Activated T-helper 1 cell treated with anti-CD3 and anti-CD28 coated beads, Interleukin-12 subunit alpha, Interleukin-12 subunit beta, Interleukin-2, Interleukin-4 antibody, amounts not matched to agents 30 ng/mL and 10 ng/mL and 1 ng/mL, durations not matched to agents 14 hours and 24 hours and 36 hours (primary cell): ENCODE measurements at regions not wholly inside any gene's neighbourhood (a gene's known extent, or its start where the extent isn't known, plus 50 kb on each side); places are given as distances from the start of the nearest gene placed in this dataset.
"Not testable (repeated sequence)": the region's sequence is repeated elsewhere in the genome, so short reads cannot be mapped to it uniquely, and the experiment has no call there.

Source experiments
- DNase-seq: peaks from one replicate; pipeline ENCODE4 v3.0.0; 2021; ENCODE audit warnings: low spot score
- H3K27ac Mint-ChIP-seq: one replicate; pipeline ENCODE4 v1.8.0; 2021; ENCODE audit warnings: mild to moderate bottlenecking, mixed read lengths
- H3K27me3 Mint-ChIP-seq: one replicate; pipeline ENCODE4 v1.8.0; 2022; ENCODE audit warnings: mild to moderate bottlenecking, moderate library complexity, mixed read lengths; ENCODE audit not compliant: insufficient read depth
- H3K36me3 Mint-ChIP-seq: one replicate; pipeline ENCODE4 v1.8.0; 2021; ENCODE audit warnings: low read depth, mixed read lengths
- H3K4me1 Mint-ChIP-seq: one replicate; pipeline ENCODE4 v1.8.0; 2021; ENCODE audit warnings: low read depth, mixed read lengths
- H3K4me3 Mint-ChIP-seq: one replicate; pipeline ENCODE4 v1.8.0; 2021; ENCODE audit warnings: mild to moderate bottlenecking, moderate library complexity, mixed read lengths
- H3K9me3 Mint-ChIP-seq: one replicate; pipeline ENCODE4 v1.8.0; 2021; ENCODE audit warnings: mixed read lengths
- intact Hi-C: fragments of 100-400 bp; cut with micrococcal nuclease; formaldehyde crosslinking; loops from one replicate; pipeline ENCODE4 v1.15.1; 2024

DNA sequence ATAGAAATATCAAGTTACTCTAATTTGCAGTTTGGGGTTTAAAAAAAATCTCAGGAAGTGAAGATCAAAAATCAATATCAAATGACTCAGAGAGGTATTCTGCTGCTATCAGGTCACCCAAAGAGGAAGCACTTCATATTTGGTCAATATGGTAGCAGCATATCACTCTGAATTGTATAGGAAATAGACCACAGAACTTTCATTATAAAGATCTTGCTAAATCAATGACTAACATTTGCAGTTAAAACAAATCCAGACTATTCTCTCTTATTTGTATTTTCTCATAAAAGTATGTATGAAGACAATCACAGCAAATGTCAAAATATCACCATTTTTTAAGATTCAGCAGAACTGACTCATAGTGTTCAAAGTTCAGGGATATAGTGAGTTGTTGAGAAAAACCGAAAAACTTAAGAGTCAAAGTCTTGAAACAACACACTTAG is 105.8 kb upstream of the PCSK1 start:
- Mint-ChIP-seq H3K27ac (no peak overlapping the region), H3K4me1 (peaks cover 26% of the 10 kb centered on the region), H3K4me3 (no peak overlapping the region), H3K36me3 (peaks cover 1% of the 10 kb centered on the region), H3K27me3 (peaks cover 6% of the 10 kb centered on the region), H3K9me3 (peaks cover 7% of the 10 kb centered on the region)
- intact Hi-C loops, result loop anchor here (5.0 to 10.0 kb wide), 7 partner anchors 336 to 822 kb away; partner anchors contain the start of genes ELL2, ERAP2, LNPEP and RIOK2
- no peak for DNase-seq

DNA sequence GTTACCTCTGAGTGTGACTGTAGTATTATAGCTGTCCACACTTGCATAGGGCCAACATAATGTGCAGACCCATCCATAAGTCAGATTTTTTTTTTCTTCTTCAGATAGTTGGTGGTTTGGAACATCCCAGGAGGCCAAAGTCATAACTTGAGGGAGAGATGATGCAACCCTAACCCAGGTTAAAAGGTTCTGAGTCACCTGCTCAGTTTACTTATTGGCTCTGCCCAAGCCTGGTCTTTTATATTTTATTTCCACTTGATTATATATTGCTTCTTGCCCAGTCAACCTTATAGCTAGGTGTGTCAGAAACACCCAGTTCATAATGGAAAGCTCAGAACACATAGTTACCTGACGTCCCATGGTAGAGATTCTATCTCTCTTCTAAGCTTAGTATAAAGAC is 113.1 kb upstream of the PCSK1 start:
- intact Hi-C loops, result no loop called here
- Mint-ChIP-seq H3K4me1 (no peaks in the 10 kb centered on the region), H3K36me3 (no peaks in the 10 kb centered on the region), H3K27ac (no peak overlapping the region), H3K9me3 (peaks cover 4% of the 10 kb centered on the region), H3K4me3 (no peak overlapping the region), H3K27me3 (peaks cover 20% of the 10 kb centered on the region)
- no peak for DNase-seq

DNA sequence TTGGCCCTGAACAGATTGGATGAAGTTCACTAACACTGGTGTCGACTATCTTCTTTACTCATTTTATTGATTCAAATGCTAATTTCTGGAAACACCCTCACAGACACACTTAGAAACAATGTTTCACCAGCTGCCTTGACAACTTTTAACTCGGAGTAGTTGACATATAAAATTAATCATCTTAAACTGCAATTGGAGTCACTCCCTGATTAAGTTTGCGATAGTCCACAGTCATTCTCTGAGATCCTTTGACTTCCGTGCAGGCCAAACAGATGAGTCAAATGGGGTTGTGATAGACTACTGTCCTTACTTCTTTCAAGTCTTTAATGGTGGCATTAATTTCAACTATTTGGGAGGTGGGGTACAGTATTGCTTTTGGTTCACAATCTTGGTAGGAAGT is 114.4 kb upstream of the PCSK1 start:
- H3K27me3 Mint-ChIP-seq, result peaks cover 19% of the 10 kb centered on the region
- H3K4me1 Mint-ChIP-seq, result no peaks in the 10 kb centered on the region

GRCh38 chr5:96548905-96549304 is 113.3 kb upstream of the CAST start:
- no peak overlapping the region for H3K27ac Mint-ChIP-seq
- H3K36me3 Mint-ChIP-seq, result no peaks in the 10 kb centered on the region
- intact Hi-C loops, result no loop called here
- H3K27me3 Mint-ChIP-seq, result peaks cover 22% of the 10 kb centered on the region
- H3K4me1 Mint-ChIP-seq, result no peaks in the 10 kb centered on the region
- DNase-seq, result no peak
- no peak overlapping the region for H3K4me3 Mint-ChIP-seq
- H3K9me3 Mint-ChIP-seq, result peaks cover under 1% of the 10 kb centered on the region

More for the DNA sequence above, 114.4 kb upstream of the PCSK1 start:
- intact Hi-C loops, result no loop called here
- no peak overlapping the region for H3K27ac Mint-ChIP-seq
- H3K36me3 Mint-ChIP-seq, result no peaks in the 10 kb centered on the region
- peaks cover 4% of the 10 kb centered on the region for H3K9me3 Mint-ChIP-seq
- H3K4me3 Mint-ChIP-seq, result no peak overlapping the region
- DNase-seq, result no peak

- H3K27ac Mint-ChIP-seq, intact Hi-C loops, H3K36me3 Mint-ChIP-seq, H3K9me3 Mint-ChIP-seq, H3K4me1 Mint-ChIP-seq, H3K4me3 Mint-ChIP-seq, DNase-seq, H3K27me3 Mint-ChIP-seq: not testable (repeated sequence)
Measured at GRCh38 chr5:96560857-96561256, 101.3 kb upstream of the CAST start.

- H3K27me3 Mint-ChIP-seq, result no peaks in the 10 kb centered on the region
- no peaks in the 10 kb centered on the region for H3K9me3 Mint-ChIP-seq
- H3K4me1 Mint-ChIP-seq, result peaks cover 17% of the 10 kb centered on the region
- no peak for DNase-seq
- no peak overlapping the region for H3K4me3 Mint-ChIP-seq
- no peak overlapping the region for H3K27ac Mint-ChIP-seq
- H3K36me3 Mint-ChIP-seq, result no peaks in the 10 kb centered on the region
- intact Hi-C loops, result no loop called here
Measured at GRCh38 chr5:96562614-96563013, 99.6 kb upstream of the CAST start.

DNA sequence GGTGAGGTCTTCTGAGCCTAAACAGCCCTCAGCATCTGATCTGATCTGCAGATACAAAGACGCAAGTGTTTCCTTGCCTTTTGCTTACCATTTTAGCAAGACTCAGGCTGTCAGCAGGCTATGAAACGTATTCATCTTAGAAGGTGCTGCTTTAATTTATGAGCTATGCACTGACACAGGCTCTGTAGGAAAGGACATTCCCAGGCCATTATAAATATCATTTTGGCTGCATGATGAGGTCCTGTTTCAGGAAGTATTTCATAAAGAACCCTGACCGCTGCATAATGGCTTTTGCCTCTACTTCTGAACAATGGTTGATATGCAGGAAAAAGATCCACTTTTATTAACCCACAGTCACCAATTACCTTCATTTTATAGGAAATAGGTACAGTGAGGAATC is 98.4 kb upstream of the CAST start:
- no peaks in the 10 kb centered on the region for H3K27me3 Mint-ChIP-seq
- intact Hi-C loops, result no loop called here
- no peak overlapping the region for H3K4me3 Mint-ChIP-seq
- H3K9me3 Mint-ChIP-seq, result no peaks in the 10 kb centered on the region
- no peak for DNase-seq
- no peak overlapping the region for H3K27ac Mint-ChIP-seq
- H3K36me3 Mint-ChIP-seq, result no peaks in the 10 kb centered on the region
- peaks cover 18% of the 10 kb centered on the region for H3K4me1 Mint-ChIP-seq

- Mint-ChIP-seq H3K9me3 (no peaks in the 10 kb centered on the region), H3K36me3 (no peaks in the 10 kb centered on the region), H3K27ac (no peak overlapping the region), H3K4me3 (no peak overlapping the region), H3K27me3 (no peaks in the 10 kb centered on the region), H3K4me1 (peaks cover 18% of the 10 kb centered on the region)
- intact Hi-C loops, result loop anchor here (2.0 kb wide), 1 partner anchor 29 kb away; no protein-coding TSS in a partner anchor
- no peak for DNase-seq
Measured at GRCh38 chr5:96565582-96566265, 96.5 kb upstream of the CAST start.

DNA sequence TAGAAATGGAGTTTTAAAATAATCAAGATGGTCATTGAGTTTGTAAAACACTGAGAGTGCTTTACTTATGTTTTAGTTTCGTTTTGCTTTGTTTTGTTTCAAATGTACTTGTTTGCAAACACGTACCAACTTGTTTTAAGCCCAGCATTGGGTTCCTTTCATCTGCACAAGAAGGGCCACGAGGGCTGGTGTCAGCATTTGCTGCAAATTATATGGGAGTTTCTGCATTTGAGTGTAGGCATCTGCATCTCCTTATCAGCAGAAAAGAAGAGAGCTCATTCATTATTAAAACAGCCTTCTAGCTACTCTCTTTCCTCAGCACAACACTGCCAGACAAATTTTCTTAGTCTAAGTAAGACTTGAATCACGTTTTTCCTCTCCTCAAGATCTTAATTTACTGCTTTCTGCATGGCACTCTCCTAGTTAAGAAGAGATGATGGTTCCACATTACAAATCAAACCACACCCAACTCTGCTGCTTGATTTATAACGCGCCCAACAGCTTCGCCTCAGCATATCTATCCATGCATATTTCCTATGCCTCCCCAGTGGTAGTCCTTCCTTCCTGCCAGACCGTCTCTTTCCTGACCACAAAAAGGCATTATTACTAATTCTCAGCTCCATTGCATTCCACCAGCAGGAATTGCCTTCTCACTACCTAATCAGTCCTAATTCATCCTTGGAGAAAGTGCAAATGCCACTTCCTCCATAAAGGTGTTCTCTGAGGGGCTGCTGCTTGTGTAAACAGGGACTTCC is 95.2 kb upstream of the CAST start:
- intact Hi-C loops, result loop anchor here (2.0 kb wide), 1 partner anchor 30 kb away; no protein-coding TSS in a partner anchor
- Mint-ChIP-seq H3K4me3 (no peak overlapping the region), H3K9me3 (no peaks in the 10 kb centered on the region), H3K27ac (no peak overlapping the region), H3K4me1 (peaks cover 18% of the 10 kb centered on the region), H3K36me3 (no peaks in the 10 kb centered on the region), H3K27me3 (no peaks in the 10 kb centered on the region)
- DNase-seq, result no peak

GRCh38 chr5:96569332-96569731 is 92.8 kb upstream of the CAST start:
- H3K4me3 Mint-ChIP-seq, result no peak overlapping the region
- H3K36me3 Mint-ChIP-seq, result no peaks in the 10 kb centered on the region
- H3K27ac Mint-ChIP-seq, result no peak overlapping the region
- intact Hi-C loops, result no loop called here
- no peaks in the 10 kb centered on the region for H3K9me3 Mint-ChIP-seq
- H3K4me1 Mint-ChIP-seq, result peaks cover 18% of the 10 kb centered on the region
- peaks cover 5% of the 10 kb centered on the region for H3K27me3 Mint-ChIP-seq
- no peak for DNase-seq

- Mint-ChIP-seq H3K4me3 (no peak overlapping the region), H3K36me3 (no peaks in the 10 kb centered on the region), H3K27me3 (peaks cover 5% of the 10 kb centered on the region), H3K9me3 (no peaks in the 10 kb centered on the region), H3K27ac (no peak overlapping the region), H3K4me1 (peaks cover 18% of the 10 kb centered on the region)
- DNase-seq, result no peak
- intact Hi-C loops, result no loop called here
Measured at GRCh38 chr5:96569770-96570169, 92.4 kb upstream of the CAST start.

- Mint-ChIP-seq H3K36me3 (no peaks in the 10 kb centered on the region), H3K9me3 (no peaks in the 10 kb centered on the region), H3K27me3 (peaks cover 13% of the 10 kb centered on the region), H3K4me1 (no peaks in the 10 kb centered on the region), H3K4me3 (no peak overlapping the region), H3K27ac (no peak overlapping the region)
- no peak for DNase-seq
- intact Hi-C loops, result no loop called here
Measured at GRCh38 chr5:96572864-96573512, 89.2 kb upstream of the CAST start.

DNA sequence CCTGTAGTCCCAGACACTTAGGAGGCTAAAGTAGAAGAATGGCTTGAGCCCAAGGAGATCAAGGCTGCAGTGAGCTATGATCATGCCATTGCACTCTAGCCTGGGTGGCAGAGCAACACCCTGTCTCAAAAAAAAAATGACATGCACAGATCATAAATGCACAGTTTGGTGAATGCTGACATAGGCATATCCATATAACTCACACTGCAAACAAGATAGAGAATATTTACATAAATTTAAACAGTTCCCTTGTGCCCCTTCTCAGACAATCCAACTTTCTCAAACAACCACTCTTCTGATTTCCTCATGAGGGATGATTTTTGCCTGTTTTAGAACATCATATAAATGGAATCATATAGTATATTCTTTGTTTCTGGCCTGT is 88.7 kb upstream of the CAST start:
- Mint-ChIP-seq H3K4me1 (no peaks in the 10 kb centered on the region), H3K4me3 (no peak overlapping the region), H3K27ac (no peak overlapping the region), H3K27me3 (peaks cover 13% of the 10 kb centered on the region), H3K9me3 (no peaks in the 10 kb centered on the region), H3K36me3 (no peaks in the 10 kb centered on the region)
- intact Hi-C loops, result no loop called here
- DNase-seq, result no peak
